B cell (primary cell): ENCODE measurements at regions not wholly inside any gene's neighbourhood (a gene's known extent, or its start where the extent isn't known, plus 50 kb on each side); places are given as distances from the start of the nearest gene placed in this dataset.

Experiments
- ATAC-seq: fragments of 200-7000 bp; cut with Tn5 transposase; one replicate; pipeline ENCODE4 v1.10.0; 2021; ENCODE audit warnings: low read depth, mild to moderate bottlenecking, moderate number of reproducible peaks, moderate library complexity
- CTCF ChIA-PET: fragments of 350-600 bp; sonication (Branson Sonifier 250); formaldehyde crosslinking; loops from one replicate; lab custom pipeline; 2021; ENCODE audit warnings: antibody characterized with exemption, inconsistent platforms; lab: Charles Lee
- POLR2A ChIA-PET: fragments of 350-600 bp; sonication (Branson Sonifier 250); formaldehyde crosslinking; loops from one replicate; lab custom pipeline; 2021; ENCODE audit warnings: antibody characterized with exemption; lab: Charles Lee
- DNase-seq: peaks from one replicate; pipeline ENCODE4 v3.0.0; 2013
- H2AFZ ChIP-seq: 2 replicates; pipeline ENCODE4 v1.6.1; 2012; ENCODE audit warnings: mild to moderate bottlenecking, low read depth, low read length; ENCODE audit not compliant: insufficient read depth, poor library complexity, severe bottlenecking
- H3K27ac ChIP-seq, 2 donors: 1 replicate in 1 of 2; 2 replicates in 1 of 2; pipeline ENCODE4 v1.5.1; 2012 to 2013; ENCODE audit warnings: low read length in 2 of 2, mild to moderate bottlenecking in 2 of 2, moderate library complexity in 1 of 2
- H3K27me3 ChIP-seq, 4 experiments: fragments of 200-600 bp in 1 of 4; sonication (generic) in 1 of 4; replicated peaks in 1 of 4; 1 replicate in 2 of 4; 2 replicates in 2 of 4; pipeline versions ENCODE4 v1.6.1 to v1.7.0; 2013 to 2016; ENCODE audit warnings: low read length in 3 of 4, mild to moderate bottlenecking in 2 of 4, mixed read lengths in 1 of 4, moderate library complexity in 1 of 4; ENCODE audit not compliant: insufficient read depth in 4 of 4, control insufficient read depth in 3 of 4; ENCODE audit errors: control extremely low read depth in 1 of 4
- H3K36me3 ChIP-seq, 2 experiments: replicated peaks in 1 of 2; 1 replicate in 1 of 2; 2 replicates in 1 of 2; pipeline versions ENCODE4 v1.6.1 to v1.7.1; 2013; ENCODE audit warnings: low read length in 1 of 2; ENCODE audit not compliant: insufficient read depth in 2 of 2, control insufficient read depth in 1 of 2; ENCODE audit errors: control extremely low read depth in 1 of 2, extremely low read depth in 1 of 2
- H3K4me1 ChIP-seq, 2 donors: fragments of 200-600 bp in 1 of 2; sonication (generic) in 1 of 2; 1 replicate in 1 of 2; 2 replicates in 1 of 2; pipeline versions ENCODE4 v1.5.1 to v1.6.1; 2013 to 2017; ENCODE audit warnings: low read length in 2 of 2; ENCODE audit not compliant: control insufficient read depth in 2 of 2, insufficient read depth in 2 of 2
- H3K4me2 ChIP-seq: replicated peaks from 2 replicates; pipeline ENCODE3; 2012; ENCODE audit warnings: mild to moderate bottlenecking, low read depth, low read length; ENCODE audit not compliant: poor library complexity, severe bottlenecking
- H3K4me3 ChIP-seq, 5 experiments: fragments of 200-600 bp in 1 of 5; sonication (generic) in 1 of 5; 1 replicate in 3 of 5; 2 replicates in 2 of 5; pipeline versions ENCODE4 v1.5.1 to v1.7.0; 2011 to 2016; ENCODE audit warnings: low read length in 4 of 5, mild to moderate bottlenecking in 4 of 5, low read depth in 2 of 5, control low read depth in 1 of 5, moderate library complexity in 1 of 5; ENCODE audit not compliant: insufficient read depth in 1 of 5; ENCODE audit errors: control extremely low read depth in 1 of 5, extremely low read depth in 1 of 5
- H3K79me2 ChIP-seq: fragments of 200-600 bp; sonication (generic); one replicate; pipeline ENCODE4 v1.6.0; 2016; ENCODE audit warnings: low read length; ENCODE audit not compliant: control insufficient read depth, insufficient read depth
- H3K9ac ChIP-seq: fragments of 200-600 bp; sonication (generic); 2 replicates; pipeline ENCODE4 v1.6.1; 2017; ENCODE audit warnings: mild to moderate bottlenecking, low read length, moderate library complexity
- H3K9me3 ChIP-seq, 3 donors: one replicate each; pipeline versions ENCODE4 v1.6.1 to v1.7.1; 2013; ENCODE audit warnings: low read length in 2 of 3; ENCODE audit not compliant: control insufficient read depth in 2 of 3, insufficient read depth in 1 of 3; ENCODE audit errors: control extremely low read depth in 1 of 3
- H4K20me1 ChIP-seq: 2 replicates; pipeline ENCODE4 v1.6.0; 2012; ENCODE audit warnings: mild to moderate bottlenecking, low read length; ENCODE audit not compliant: insufficient read depth, control insufficient read depth, poor library complexity, severe bottlenecking
- H3K27ac Mint-ChIP-seq: one replicate; pipeline ENCODE4 v1.8.0; 2021; ENCODE audit warnings: mixed read lengths
- H3K27me3 Mint-ChIP-seq: one replicate; pipeline ENCODE4 v1.8.0; 2021; ENCODE audit warnings: mixed read lengths
- H3K4me1 Mint-ChIP-seq: one replicate; pipeline ENCODE4 v1.8.0; 2021; ENCODE audit warnings: mixed read lengths
- H3K4me3 Mint-ChIP-seq: one replicate; pipeline ENCODE4 v1.8.0; 2021; ENCODE audit warnings: mixed read lengths
- H3K9me3 Mint-ChIP-seq: one replicate; pipeline ENCODE4 v1.8.0; 2022; ENCODE audit warnings: mixed read lengths; ENCODE audit not compliant: insufficient read depth
- CTCF ChIP-seq: fragments of 200-600 bp; IDR thresholded peaks from one replicate; pipeline ENCODE4 v1.8.0; 2022; ENCODE audit warnings: antibody characterized with exemption, mild to moderate bottlenecking
- EZH2 ChIP-seq: IDR thresholded peaks from 2 replicates; pipeline ENCODE4 v1.6.1; 2012; ENCODE audit warnings: borderline replicate concordance, low read depth, mild to moderate bottlenecking, moderate library complexity, low read length; ENCODE audit not compliant: insufficient read depth, poor library complexity, severe bottlenecking
- WGBS: methylation state at CpG from one replicate; pipeline ENCODE4 v1.1.5; 2013; ENCODE audit warnings: missing lambda C conversion rate; ENCODE audit not compliant: insufficient coverage; 5-methylcytosine and 5-hydroxymethylcytosine counted together
- intact Hi-C: fragments of 100-400 bp; cut with micrococcal nuclease; formaldehyde crosslinking; loops from one replicate; pipeline ENCODE4 v1.10.0; 2022

- Histone ChIP-seq H3K36me3 (no peaks in the 10 kb centered on the region), H3K4me1 (no peaks in the 10 kb centered on the region), H3K27ac (no peak overlapping the region), H3K4me2 (no peak overlapping the region), H2AFZ (no peak overlapping the region), H3K4me3 (no peak overlapping the region), H4K20me1 (no peaks in the 10 kb centered on the region), H3K27me3 (no peaks in the 10 kb centered on the region), H3K79me2 (no peaks in the 10 kb centered on the region), H3K9me3 (peaks cover 0 to 13% (median 4%) of the 10 kb centered on the region in 3 donors), H3K9ac (no peak overlapping the region)
- CTCF ChIA-PET, result no interaction called here
- DNase-seq (no peak), ATAC-seq (no peak)
- TF ChIP-seq CTCF (no peak), EZH2 (no peak)
- 91% methylated on average over 26 of the region's 26 CpGs for whole genome bisulfite sequencing
- intact Hi-C loops, result no loop called here
- H3K4me3 Mint-ChIP-seq, result no peak overlapping the region
- peaks cover 11% of the 10 kb centered on the region for H3K27me3 Mint-ChIP-seq
- peaks cover 7% of the 10 kb centered on the region for H3K9me3 Mint-ChIP-seq
- POLR2A ChIA-PET, result no interaction called here
- H3K4me1 Mint-ChIP-seq, result no peaks in the 10 kb centered on the region
- H3K27ac Mint-ChIP-seq, result no peak overlapping the region
These were observed 237.3 kb upstream of the CIBAR2 start for GRCh38 chr16:85349365-85350145.

- Histone ChIP-seq H3K4me3 (no peak overlapping the region), H3K9ac (no peak overlapping the region), H3K79me2 (no peaks in the 10 kb centered on the region), H3K36me3 (no peaks in the 10 kb centered on the region), H3K4me2 (no peak overlapping the region), H3K27me3 (no peaks in the 10 kb centered on the region), H3K9me3 (peaks cover 0 to 13% (median 4%) of the 10 kb centered on the region in 3 donors), H4K20me1 (no peaks in the 10 kb centered on the region), H3K4me1 (no peaks in the 10 kb centered on the region), H2AFZ (no peak overlapping the region), H3K27ac (no peak overlapping the region)
- DNase-seq (no peak), ATAC-seq (no peak)
- WGBS, result 84% methylated on average over 10 of the region's 10 CpGs
- no peaks in the 10 kb centered on the region for H3K4me1 Mint-ChIP-seq
- H3K9me3 Mint-ChIP-seq, result peaks cover 7% of the 10 kb centered on the region
- H3K27ac Mint-ChIP-seq, result no peak overlapping the region
- H3K27me3 Mint-ChIP-seq, result peaks cover 11% of the 10 kb centered on the region
- TF ChIP-seq CTCF (no peak), EZH2 (no peak)
- intact Hi-C loops, result no loop called here
- CTCF ChIA-PET, result interaction anchor here (0.5 kb wide), 1 partner anchor 926 kb away, joined by 4 read pairs; no protein-coding TSS in a partner anchor
- H3K4me3 Mint-ChIP-seq, result no peak overlapping the region
- POLR2A ChIA-PET, result no interaction called here
These were observed 238.0 kb upstream of the CIBAR2 start for GRCh38 chr16:85350146-85350728.
